ENCODE measurements at regions not wholly inside any gene's neighbourhood (a gene's known extent, or its start where the extent isn't known, plus 50 kb on each side); places are given as distances from the start of the nearest gene placed in this dataset.

- DNase-seq (ENCODE audit: low spot score): no peak
- no peak overlapping the region for H2BK12ac ChIP-seq (ENCODE audit: low read length)
- H3K27me3 ChIP-seq (ENCODE audit: control insufficient read depth in 3 of 3, insufficient read depth in 3 of 3, low read depth in 1 of 3, low read length in 3 of 3): peaks cover 0 to 38% (median 0%) of the 10 kb centered on the region in 3 experiments
- no peak overlapping the region for H3K4me2 ChIP-seq (ENCODE audit: insufficient read depth, low read length, poor library complexity, severe bottlenecking)
- H4K8ac ChIP-seq (ENCODE audit: low read depth, low read length): no peak overlapping the region
- H3K23ac ChIP-seq (ENCODE audit: low read depth, low read length, poor library complexity): no peak overlapping the region
- H2BK15ac ChIP-seq (ENCODE audit: low read length): no peak overlapping the region
- no peak overlapping the region for H2AFZ ChIP-seq (ENCODE audit: low read length)
- H2AK5ac ChIP-seq (ENCODE audit: low read depth, low read length): no peak overlapping the region
- H2BK120ac ChIP-seq (ENCODE audit: low read depth, low read length): no peak overlapping the region
- H3K36me3 ChIP-seq (replicated peaks in 1 of 2; ENCODE audit: control insufficient read depth in 2 of 2, insufficient read depth in 2 of 2, low read length in 2 of 2): no peaks in the 10 kb centered on the region
- H3K79me1 ChIP-seq (ENCODE audit: low read depth, low read length): no peaks in the 10 kb centered on the region
- peaks cover 0 to under 1% of the 10 kb centered on the region in 2 donors for H3K4me1 ChIP-seq (ENCODE audit: control insufficient read depth in 2 of 2, insufficient read depth in 1 of 2, low read depth in 1 of 2, low read length in 2 of 2)
- H4K91ac ChIP-seq (ENCODE audit: low read depth, low read length, poor library complexity): no peak overlapping the region
- H3K27ac ChIP-seq (replicated peaks; ENCODE audit: low read length): no peak overlapping the region
- H3K4me3 ChIP-seq (ENCODE audit: low read length in 2 of 2): no peak overlapping the region
- no CpG with 5 or more reads among the region's 2 CpGs for WGBS, 2 donors (ENCODE audit: extremely low coverage in 2 of 2, insufficient read length in 2 of 2, insufficient replicate concordance in 1 of 2)
- no peak overlapping the region for H3K4ac ChIP-seq (ENCODE audit: low read length)
- no peak overlapping the region for H2BK5ac ChIP-seq (ENCODE audit: low read length)
- H3K9ac ChIP-seq (ENCODE audit: low read depth, low read length, poor library complexity): no peak overlapping the region
- H3K9me3 ChIP-seq (replicated peaks in 1 of 2; ENCODE audit: control insufficient read depth in 2 of 2, insufficient read depth in 1 of 2, low read depth in 1 of 2, low read length in 2 of 2): no peaks in the 10 kb centered on the region
- no peak overlapping the region for H3K14ac ChIP-seq (ENCODE audit: low read length)
- no peak overlapping the region for H3K18ac ChIP-seq (ENCODE audit: low read length)
Measured at GRCh38 chr12:4191642-4192041, 81.9 kb upstream of the CCND2 start.

GRCh38 chr12:4191149-4191548 is 82.4 kb upstream of the CCND2 start:
- Histone ChIP-seq H3K79me1 (ENCODE audit: low read depth, low read length) (no peaks in the 10 kb centered on the region), H3K27me3 (ENCODE audit: control insufficient read depth in 3 of 3, insufficient read depth in 3 of 3, low read depth in 1 of 3, low read length in 3 of 3) (peaks cover 0 to 33% (median 0%) of the 10 kb centered on the region in 3 experiments), H3K36me3 (replicated peaks in 1 of 2; ENCODE audit: control insufficient read depth in 2 of 2, insufficient read depth in 2 of 2, low read length in 2 of 2) (no peaks in the 10 kb centered on the region), H3K4ac (ENCODE audit: low read length) (no peak overlapping the region), H2BK120ac (ENCODE audit: low read depth, low read length) (no peak overlapping the region), H2BK5ac (ENCODE audit: low read length) (no peak overlapping the region), H4K8ac (ENCODE audit: low read depth, low read length) (no peak overlapping the region), H2AK5ac (ENCODE audit: low read depth, low read length) (no peak overlapping the region), H3K4me1 (ENCODE audit: control insufficient read depth in 2 of 2, insufficient read depth in 1 of 2, low read depth in 1 of 2, low read length in 2 of 2) (no peaks in the 10 kb centered on the region), H2BK12ac (ENCODE audit: low read length) (no peak overlapping the region), H3K23ac (ENCODE audit: low read depth, low read length, poor library complexity) (no peak overlapping the region), H2AFZ (ENCODE audit: low read length) (no peak overlapping the region), H4K91ac (ENCODE audit: low read depth, low read length, poor library complexity) (no peak overlapping the region), H3K9me3 (replicated peaks in 1 of 2; ENCODE audit: control insufficient read depth in 2 of 2, insufficient read depth in 1 of 2, low read depth in 1 of 2, low read length in 2 of 2) (no peaks in the 10 kb centered on the region), H3K9ac (ENCODE audit: low read depth, low read length, poor library complexity) (no peak overlapping the region), H3K4me3 (ENCODE audit: low read length in 2 of 2) (no peak overlapping the region), H3K14ac (ENCODE audit: low read length) (no peak overlapping the region), H2BK15ac (ENCODE audit: low read length) (no peak overlapping the region), H3K27ac (replicated peaks; ENCODE audit: low read length) (no peak overlapping the region), H3K4me2 (ENCODE audit: insufficient read depth, low read length, poor library complexity, severe bottlenecking) (no peak overlapping the region), H3K18ac (ENCODE audit: low read length) (no peak overlapping the region)
- WGBS, 2 donors (ENCODE audit: extremely low coverage in 2 of 2, insufficient read length in 2 of 2, insufficient replicate concordance in 1 of 2): no CpG with 5 or more reads among the region's 3 CpGs
- DNase-seq (ENCODE audit: low spot score): no peak

GRCh38 chr12:4190366-4191063 is 83.0 kb upstream of the CCND2 start:
- Histone ChIP-seq H3K14ac (ENCODE audit: low read length) (no peak overlapping the region), H4K8ac (ENCODE audit: low read depth, low read length) (no peak overlapping the region), H2BK12ac (ENCODE audit: low read length) (no peak overlapping the region), H3K27ac (replicated peaks; ENCODE audit: low read length) (no peak overlapping the region), H3K36me3 (replicated peaks in 1 of 2; ENCODE audit: control insufficient read depth in 2 of 2, insufficient read depth in 2 of 2, low read length in 2 of 2) (no peaks in the 10 kb centered on the region), H2AK5ac (ENCODE audit: low read depth, low read length) (no peak overlapping the region), H3K4me1 (ENCODE audit: control insufficient read depth in 2 of 2, insufficient read depth in 1 of 2, low read depth in 1 of 2, low read length in 2 of 2) (no peaks in the 10 kb centered on the region), H3K23ac (ENCODE audit: low read depth, low read length, poor library complexity) (no peak overlapping the region), H3K27me3 (ENCODE audit: control insufficient read depth in 3 of 3, insufficient read depth in 3 of 3, low read depth in 1 of 3, low read length in 3 of 3) (peaks cover 0 to 31% (median 0%) of the 10 kb centered on the region in 3 experiments), H3K4me2 (ENCODE audit: insufficient read depth, low read length, poor library complexity, severe bottlenecking) (no peak overlapping the region), H3K18ac (ENCODE audit: low read length) (no peak overlapping the region), H2BK120ac (ENCODE audit: low read depth, low read length) (no peak overlapping the region), H3K9ac (ENCODE audit: low read depth, low read length, poor library complexity) (no peak overlapping the region), H3K9me3 (replicated peaks in 1 of 2; ENCODE audit: control insufficient read depth in 2 of 2, insufficient read depth in 1 of 2, low read depth in 1 of 2, low read length in 2 of 2) (no peaks in the 10 kb centered on the region), H3K79me1 (ENCODE audit: low read depth, low read length) (no peaks in the 10 kb centered on the region), H3K4ac (ENCODE audit: low read length) (no peak overlapping the region), H2BK15ac (ENCODE audit: low read length) (no peak overlapping the region), H2AFZ (ENCODE audit: low read length) (no peak overlapping the region), H2BK5ac (ENCODE audit: low read length) (no peak overlapping the region), H3K4me3 (ENCODE audit: low read length in 2 of 2) (no peak overlapping the region), H4K91ac (ENCODE audit: low read depth, low read length, poor library complexity) (no peak overlapping the region)
- WGBS, 2 donors (ENCODE audit: extremely low coverage in 2 of 2, insufficient read length in 2 of 2, insufficient replicate concordance in 1 of 2): no CpG with 5 or more reads among the region's 5 CpGs
- DNase-seq (ENCODE audit: low spot score): no peak

- Histone ChIP-seq H4K8ac (ENCODE audit: low read depth, low read length) (no peak overlapping the region), H3K27me3 (ENCODE audit: control insufficient read depth in 3 of 3, insufficient read depth in 3 of 3, low read depth in 1 of 3, low read length in 3 of 3) (peaks cover 0 to 26% (median 0%) of the 10 kb centered on the region in 3 experiments), H3K9me3 (replicated peaks in 1 of 2; ENCODE audit: control insufficient read depth in 2 of 2, insufficient read depth in 1 of 2, low read depth in 1 of 2, low read length in 2 of 2) (no peaks in the 10 kb centered on the region), H3K4me1 (ENCODE audit: control insufficient read depth in 2 of 2, insufficient read depth in 1 of 2, low read depth in 1 of 2, low read length in 2 of 2) (no peaks in the 10 kb centered on the region), H3K18ac (ENCODE audit: low read length) (no peak overlapping the region), H3K27ac (replicated peaks; ENCODE audit: low read length) (no peak overlapping the region), H3K79me1 (ENCODE audit: low read depth, low read length) (no peaks in the 10 kb centered on the region), H2BK15ac (ENCODE audit: low read length) (no peak overlapping the region), H3K4me2 (ENCODE audit: insufficient read depth, low read length, poor library complexity, severe bottlenecking) (no peak overlapping the region), H2BK120ac (ENCODE audit: low read depth, low read length) (no peak overlapping the region), H3K23ac (ENCODE audit: low read depth, low read length, poor library complexity) (no peak overlapping the region), H3K36me3 (replicated peaks in 1 of 2; ENCODE audit: control insufficient read depth in 2 of 2, insufficient read depth in 2 of 2, low read length in 2 of 2) (no peaks in the 10 kb centered on the region), H2AK5ac (ENCODE audit: low read depth, low read length) (no peak overlapping the region), H3K4ac (ENCODE audit: low read length) (no peak overlapping the region), H2BK12ac (ENCODE audit: low read length) (no peak overlapping the region), H4K91ac (ENCODE audit: low read depth, low read length, poor library complexity) (no peak overlapping the region), H3K9ac (ENCODE audit: low read depth, low read length, poor library complexity) (no peak overlapping the region), H2BK5ac (ENCODE audit: low read length) (no peak overlapping the region), H3K14ac (ENCODE audit: low read length) (no peak overlapping the region), H3K4me3 (ENCODE audit: low read length in 2 of 2) (peak overlapping the region in 1 of 2 donors; percentile 9), H2AFZ (ENCODE audit: low read length) (no peak overlapping the region)
- WGBS, 2 donors (ENCODE audit: extremely low coverage in 2 of 2, insufficient read length in 2 of 2, insufficient replicate concordance in 1 of 2): no CpG with 5 or more reads among the region's 12 CpGs
- DNase-seq (ENCODE audit: low spot score): no peak
Measured at GRCh38 chr12:4189721-4190120, 83.8 kb upstream of the CCND2 start.
